H1 (cell line): ENCODE measurements at regions not wholly inside any gene's neighbourhood (a gene's known extent, or its start where the extent isn't known, plus 50 kb on each side); places are given as distances from the start of the nearest gene placed in this dataset.

Experiments
- CBX5 ChIP-seq: fragments of 300-800, 300-1000 bp; sonication (generic); IDR thresholded peaks from 2 replicates; pipeline ENCODE4 v1.7.1; 2016; ENCODE audit warnings: antibody characterized with exemption, low read length, low read depth
- CHD7 ChIP-seq: fragments of 300-600 bp; sonication (generic); IDR thresholded peaks from 2 replicates; pipeline ENCODE4 v1.7.1; 2012; ENCODE audit warnings: low read length, moderate library complexity, mild to moderate bottlenecking, inconsistent platforms; ENCODE audit not compliant: insufficient replicate concordance
- GABPA ChIP-seq: IDR thresholded peaks from 2 replicates; pipeline ENCODE4 v1.6.1; 2011; ENCODE audit warnings: mild to moderate bottlenecking, low read length, moderate library complexity, borderline replicate concordance; ENCODE audit not compliant: insufficient read depth
- NANOG ChIP-seq: IDR thresholded peaks from 2 replicates; pipeline ENCODE4 v1.6.1; 2011; ENCODE audit warnings: low read length, low read depth, mild to moderate bottlenecking, inconsistent platforms; ENCODE audit not compliant: insufficient read depth, poor library complexity, severe bottlenecking
- PHF8 ChIP-seq: fragments of 200-600 bp; sonication (generic); conservative IDR thresholded peaks from 2 replicates; pipeline ENCODE4 v1.7.1; 2012; ENCODE audit warnings: low read depth, mild to moderate bottlenecking, inconsistent platforms, low read length, moderate library complexity
- YY1 ChIP-seq: IDR thresholded peaks from 2 replicates; pipeline ENCODE4 v1.6.1; 2011; ENCODE audit warnings: low read depth, mild to moderate bottlenecking, low read length

DNA sequence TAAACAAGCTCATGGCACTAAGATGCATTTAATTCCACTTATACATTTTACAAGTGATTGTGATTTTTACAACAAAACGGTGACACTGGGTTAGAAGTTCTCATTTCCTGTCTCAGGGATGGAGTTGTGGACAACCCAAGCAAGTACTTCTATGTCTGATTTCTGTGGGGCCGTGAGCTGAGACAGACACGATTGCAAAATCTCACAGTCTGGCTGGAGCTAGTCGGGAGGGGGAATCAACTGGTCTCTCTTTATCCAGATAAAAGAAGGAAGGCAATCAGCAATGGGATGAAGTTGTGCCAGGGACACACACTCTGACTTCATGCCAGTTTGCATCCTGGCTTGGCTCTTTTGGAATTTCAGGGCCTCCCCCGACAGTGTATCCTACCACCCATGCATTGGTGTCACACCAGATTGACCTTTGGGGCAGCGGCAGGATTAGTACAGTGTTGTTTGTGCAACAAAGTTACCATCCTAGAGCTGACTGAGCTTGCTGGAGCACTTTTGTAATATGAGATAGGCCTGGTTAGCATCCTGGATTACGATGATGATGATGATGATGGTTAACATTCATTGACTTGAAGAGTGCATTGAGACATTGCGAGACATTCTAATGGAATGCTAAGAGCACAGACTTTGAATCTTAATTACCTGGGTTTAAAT is 98.8 kb downstream of the CTAGE1 start (continued):
- TF ChIP-seq CHD7 (no peak), YY1 (no peak), GABPA (no peak), CBX5 (no peak), PHF8 (no peak), NANOG (no peak)
